HepG2 (cell line): ENCODE measurements at regions not wholly inside any gene's neighbourhood (a gene's known extent, or its start where the extent isn't known, plus 50 kb on each side); places are given as distances from the start of the nearest gene placed in this dataset.

ENCODE experiments used
- CTCF ChIP-seq: sonication (generic); formaldehyde crosslinking; IDR thresholded peaks from 2 replicates; pipeline ENCODE4 v1.5.0; 2020; ENCODE audit warnings: mild to moderate bottlenecking, missing genetic modification reagents, moderate library complexity
- FOXA3 ChIP-seq: IDR thresholded peaks from 2 replicates; pipeline ENCODE4 v1.6.1; 2016; ENCODE audit warnings: missing genetic modification reagents, missing compliant biosample characterization
- HHEX ChIP-seq: IDR thresholded peaks from 2 replicates; pipeline ENCODE4 v1.6.1; 2016; ENCODE audit warnings: control low read depth
- MZF1 ChIP-seq: sonication (generic); formaldehyde crosslinking; IDR thresholded peaks from 2 replicates; pipeline ENCODE4 v1.8.1; 2023; ENCODE audit warnings: mild to moderate bottlenecking, missing genetic modification reagents, borderline replicate concordance
- REST ChIP-seq, 2 experiments: IDR thresholded peaks; 2 replicates each; pipeline ENCODE4 v1.6.1; 2011 to 2012; ENCODE audit warnings: low read length in 2 of 2, borderline replicate concordance in 1 of 2, low read depth in 1 of 2, mild to moderate bottlenecking in 1 of 2, moderate library complexity in 1 of 2
- TF ChIP-seq, protein P1 (sequence below): sonication (generic); formaldehyde crosslinking; IDR thresholded peaks from 2 replicates; pipeline ENCODE4 v1.4.0; 2020; ENCODE audit warnings: mild to moderate bottlenecking, low read depth, missing genetic modification reagents

DNA sequence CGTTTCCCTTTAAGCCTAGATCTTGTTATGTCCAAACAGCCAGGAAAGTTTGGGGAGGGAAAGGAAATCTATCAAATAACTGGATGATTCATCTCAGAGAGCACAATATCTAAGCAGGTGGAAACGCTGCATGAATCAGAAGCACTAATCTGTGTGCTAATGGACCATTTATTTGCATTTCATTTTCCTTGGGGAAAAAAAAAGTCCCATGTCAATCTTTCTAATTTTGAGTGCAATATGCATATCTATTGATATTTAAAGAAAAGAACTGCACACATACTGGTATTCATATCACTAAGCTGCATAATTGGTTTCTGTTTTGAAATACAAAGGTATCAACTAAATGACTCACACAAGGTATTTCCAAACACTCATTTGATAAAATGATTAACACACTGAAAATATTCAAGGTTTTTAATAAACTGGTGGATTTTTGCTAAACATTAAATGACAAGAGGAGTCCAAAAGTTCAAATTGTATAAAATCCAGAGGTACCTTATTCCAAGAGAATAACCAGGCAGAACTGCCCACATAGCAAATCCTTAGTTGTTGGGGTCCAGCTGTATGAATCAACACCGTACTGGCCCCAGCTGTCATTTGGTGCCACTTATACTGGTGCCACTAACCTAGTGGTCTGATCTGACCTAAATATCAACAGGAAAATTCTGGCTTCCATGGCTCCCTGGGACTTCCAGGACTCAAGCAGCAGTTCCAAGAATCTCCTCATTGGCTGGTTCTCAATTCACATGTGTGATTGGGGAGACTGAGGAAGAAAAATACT, 122.2 kb upstream of the SP4 start:
- TF ChIP-seq HHEX: no peak
- TF ChIP-seq REST (IDR thresholded peaks at IDR 0.05; ENCODE audit: borderline replicate concordance in 1 of 2, low read depth in 1 of 2, low read length in 2 of 2): no peak
- TF ChIP-seq MZF1: no peak
- no peak for TF ChIP-seq FOXA3 (CRISPR knock-in tag)
- TF ChIP-seq, protein P1, sequence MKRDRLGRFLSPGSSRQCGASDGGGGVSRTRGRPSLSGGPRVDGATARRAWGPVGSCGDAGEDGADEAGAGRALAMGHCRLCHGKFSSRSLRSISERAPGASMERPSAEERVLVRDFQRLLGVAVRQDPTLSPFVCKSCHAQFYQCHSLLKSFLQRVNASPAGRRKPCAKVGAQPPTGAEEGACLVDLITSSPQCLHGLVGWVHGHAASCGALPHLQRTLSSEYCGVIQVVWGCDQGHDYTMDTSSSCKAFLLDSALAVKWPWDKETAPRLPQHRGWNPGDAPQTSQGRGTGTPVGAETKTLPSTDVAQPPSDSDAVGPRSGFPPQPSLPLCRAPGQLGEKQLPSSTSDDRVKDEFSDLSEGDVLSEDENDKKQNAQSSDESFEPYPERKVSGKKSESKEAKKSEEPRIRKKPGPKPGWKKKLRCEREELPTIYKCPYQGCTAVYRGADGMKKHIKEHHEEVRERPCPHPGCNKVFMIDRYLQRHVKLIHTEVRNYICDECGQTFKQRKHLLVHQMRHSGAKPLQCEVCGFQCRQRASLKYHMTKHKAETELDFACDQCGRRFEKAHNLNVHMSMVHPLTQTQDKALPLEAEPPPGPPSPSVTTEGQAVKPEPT: no peak
- no peak for TF ChIP-seq CTCF
